GM11168 (cell line): ENCODE measurements at regions not wholly inside any gene's neighbourhood (a gene's known extent, or its start where the extent isn't known, plus 50 kb on each side); places are given as distances from the start of the nearest gene placed in this dataset.
"Not testable (repeated sequence)": the region's sequence is repeated elsewhere in the genome, so short reads cannot be mapped to it uniquely, and the experiment has no call there.

Source experiments
- in situ Hi-C: fragments of 300-500 bp; cut with MboI; formaldehyde crosslinking; loops from one replicate; pipeline ENCODE4 v1.12.0; 2022; ENCODE audit warnings: low sequenced_read_pairs; ENCODE audit not compliant: unreplicated experiment

DNA sequence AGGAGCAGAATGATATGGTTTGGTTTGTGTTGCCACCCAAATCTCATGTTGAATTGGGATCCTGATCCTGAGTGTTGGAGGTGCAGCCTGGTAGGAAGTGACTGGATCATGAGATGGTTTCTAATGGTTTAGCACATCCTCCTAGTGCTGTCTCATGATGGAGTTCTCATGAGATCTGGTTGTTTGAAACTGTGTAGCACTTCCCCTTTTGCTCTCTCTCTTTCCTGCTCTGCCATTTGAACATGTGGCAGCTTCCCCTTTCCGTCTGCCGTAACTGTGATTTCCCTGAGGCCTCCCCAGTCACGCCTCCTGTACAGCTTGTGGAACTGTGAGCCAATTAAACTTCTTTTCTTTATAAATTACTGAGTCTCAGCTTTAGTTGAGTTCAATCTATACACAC is 756.8 kb upstream of the CDH6 start:
- in situ Hi-C loops: no loop called here

DNA sequence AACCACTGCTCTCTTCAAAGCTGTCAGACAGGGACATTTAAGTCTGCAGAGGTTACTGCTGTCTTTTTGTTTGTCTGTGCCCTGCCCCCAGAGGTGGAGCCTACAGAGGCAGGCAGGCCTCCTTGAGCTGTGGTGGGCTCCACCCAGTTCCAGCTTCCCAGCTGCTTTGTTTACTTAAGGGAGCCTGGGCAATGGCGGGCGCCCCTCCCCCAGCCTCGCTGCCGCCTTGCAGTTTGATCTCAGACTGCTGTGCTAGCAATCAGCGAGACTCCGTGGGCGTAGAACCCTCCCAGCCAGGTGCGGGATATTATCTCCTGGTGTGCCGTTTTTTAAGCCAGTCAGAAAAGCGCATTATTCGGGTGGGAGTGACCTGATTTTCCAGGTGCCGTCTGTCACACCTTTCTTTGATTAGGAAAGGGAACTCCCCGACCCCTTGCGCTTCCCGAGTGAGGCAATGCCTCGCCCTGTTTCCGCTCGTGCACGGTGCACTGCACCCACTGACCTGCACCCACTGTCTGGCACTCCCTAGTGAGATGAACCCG is 764.5 kb upstream of the CDH6 start:
- in situ Hi-C loops: not testable (repeated sequence)

GRCh38 chr5:30414078-30414477 is 779.4 kb upstream of the CDH6 start:
- in situ Hi-C loops: no loop called here

GRCh38 chr5:30413540-30413939 is 779.9 kb upstream of the CDH6 start:
- in situ Hi-C loops: no loop called here

DNA sequence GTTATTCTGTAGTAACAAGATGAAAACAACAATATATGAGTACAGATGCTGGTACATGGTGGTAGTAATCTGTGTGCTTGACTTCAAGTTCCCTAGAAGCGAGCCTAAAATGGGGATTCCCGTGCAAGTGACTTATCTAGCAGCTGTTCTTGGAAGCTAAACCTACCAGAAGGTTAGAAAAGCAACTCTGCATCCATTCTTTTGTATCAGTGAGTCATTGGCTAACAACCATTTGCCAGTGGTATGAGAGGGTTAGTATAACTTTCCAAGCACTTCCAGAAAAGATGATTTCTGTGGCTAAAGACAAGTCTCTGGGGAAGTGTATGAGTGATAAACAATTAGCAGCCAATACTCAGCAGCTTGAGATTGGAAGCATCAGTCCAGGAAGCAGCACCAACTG is 787.7 kb upstream of the CDH6 start:
- in situ Hi-C loops: no loop called here

DNA sequence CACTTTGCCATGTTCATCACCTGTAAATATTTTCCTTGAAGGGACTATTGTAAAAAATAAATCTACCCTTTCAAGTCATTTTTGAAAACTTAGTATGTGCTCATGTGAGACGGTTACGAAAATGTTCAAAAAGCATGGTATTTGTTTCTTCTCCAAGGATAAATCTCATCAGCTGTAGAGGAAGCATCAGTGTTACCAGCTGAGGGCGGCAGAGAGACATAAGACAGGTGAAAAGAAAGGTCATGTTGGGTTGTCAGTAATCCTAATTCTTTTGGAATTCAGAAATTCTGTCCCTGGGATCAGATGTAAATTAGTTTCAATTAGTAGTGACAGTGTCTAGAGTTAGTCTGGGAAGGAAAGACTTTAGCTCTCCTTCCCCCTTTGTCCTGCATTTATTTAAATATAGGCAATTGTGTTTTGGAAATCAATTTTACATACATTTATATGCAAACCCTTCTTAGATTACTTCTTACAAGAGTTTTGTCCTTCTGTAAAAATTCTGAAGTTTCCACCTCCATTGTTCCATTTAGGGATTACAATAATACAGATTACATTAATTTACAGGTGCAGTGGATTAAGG is 791.9 kb upstream of the CDH6 start:
- in situ Hi-C loops: no loop called here

DNA sequence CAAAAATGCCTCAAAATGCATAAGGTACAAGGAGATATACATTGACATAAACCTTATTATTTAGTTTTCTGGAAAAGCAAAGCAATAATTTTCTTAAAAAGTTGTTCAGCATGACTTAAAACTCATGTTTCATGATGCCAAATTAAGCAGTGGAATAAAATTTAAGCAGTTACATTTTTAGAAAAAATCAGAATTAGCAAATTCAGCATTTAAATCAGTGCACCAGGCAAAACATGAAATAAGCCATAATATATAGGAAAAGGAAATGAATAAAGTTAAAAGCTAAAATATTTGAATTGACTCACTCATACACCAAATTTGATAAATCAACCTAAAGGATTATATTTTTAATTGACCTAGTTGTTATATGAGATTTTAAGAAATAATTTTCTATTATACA is 795.1 kb upstream of the CDH6 start:
- in situ Hi-C loops: no loop called here

- in situ Hi-C loops: no loop called here
These were observed 800.6 kb upstream of the CDH6 start for GRCh38 chr5:30392897-30393296.

DNA sequence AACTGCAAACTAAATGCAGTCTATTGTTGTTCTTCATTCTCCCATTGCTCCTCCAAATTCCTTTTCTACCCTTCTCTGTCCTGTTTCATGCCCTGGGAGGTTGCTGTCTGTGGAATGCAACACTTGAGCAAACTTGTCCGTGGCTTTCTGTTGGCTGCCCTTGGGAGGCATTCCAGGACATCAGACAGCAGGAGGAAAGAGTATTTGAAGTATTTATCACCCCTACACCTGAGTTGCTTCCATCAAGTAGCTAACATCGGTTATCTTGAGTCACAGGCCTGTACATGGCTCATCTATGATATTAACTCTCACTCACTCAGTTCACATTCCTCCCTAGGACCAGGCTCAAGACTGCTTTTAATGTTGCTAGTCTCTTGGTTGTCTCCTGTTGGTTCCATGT is 803.4 kb upstream of the CDH6 start:
- in situ Hi-C loops: no loop called here

DNA sequence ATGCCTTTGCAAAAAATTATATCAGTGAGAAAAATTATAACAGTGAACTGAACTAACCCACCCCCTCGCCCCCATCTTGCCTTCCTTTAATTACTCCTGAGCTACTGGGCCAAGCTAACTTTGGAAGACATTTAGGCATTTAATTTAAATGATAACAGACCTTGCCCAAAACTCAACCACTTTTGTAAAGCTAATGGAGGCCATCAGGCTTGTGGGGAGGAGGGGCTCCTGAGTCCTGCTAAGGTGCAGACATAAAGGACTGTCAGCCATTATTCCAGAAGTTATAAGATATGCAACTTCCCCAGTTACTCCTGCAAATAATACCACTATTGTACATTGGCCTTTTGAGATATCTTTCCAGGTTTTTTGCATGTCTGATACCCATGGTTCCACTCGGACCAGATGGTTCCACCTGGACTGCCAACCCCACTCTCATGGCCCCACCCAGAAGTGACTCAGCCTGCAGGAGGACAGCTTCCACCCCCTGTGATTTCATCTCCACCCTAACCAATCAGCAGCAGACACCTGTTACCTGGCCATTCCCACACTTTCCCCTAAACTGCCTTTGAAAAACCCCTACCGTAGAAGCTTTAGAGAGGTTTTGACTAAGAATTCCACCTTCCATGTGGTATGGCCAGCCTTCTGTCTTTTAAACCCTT is 805.4 kb upstream of the CDH6 start:
- in situ Hi-C loops: no loop called here

- in situ Hi-C loops: no loop called here
These were observed 807.7 kb upstream of the CDH6 start for GRCh38 chr5:30385754-30386153.

- in situ Hi-C loops: no loop called here
These were observed 809.3 kb upstream of the CDH6 start for GRCh38 chr5:30384171-30384570.

DNA sequence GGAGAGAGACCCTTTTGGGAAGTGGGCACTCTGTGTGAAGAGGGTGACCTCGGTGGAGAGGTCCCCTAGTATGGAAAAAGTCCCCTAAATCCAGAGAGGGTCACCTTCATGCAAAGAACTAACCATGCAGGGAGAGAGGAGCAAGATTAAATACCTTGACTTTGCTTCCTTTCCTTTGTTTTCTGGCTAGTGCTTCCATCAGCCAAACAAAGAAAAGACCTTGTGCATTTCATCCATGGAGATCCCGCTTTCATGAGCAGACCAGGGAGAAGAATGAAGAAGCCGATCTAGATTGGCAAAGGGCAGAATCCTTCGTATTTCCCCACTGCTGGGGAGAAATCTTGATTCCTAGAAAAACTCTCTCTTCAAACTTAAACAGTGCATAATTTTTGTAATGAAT is 813.3 kb upstream of the CDH6 start:
- in situ Hi-C loops: no loop called here

DNA sequence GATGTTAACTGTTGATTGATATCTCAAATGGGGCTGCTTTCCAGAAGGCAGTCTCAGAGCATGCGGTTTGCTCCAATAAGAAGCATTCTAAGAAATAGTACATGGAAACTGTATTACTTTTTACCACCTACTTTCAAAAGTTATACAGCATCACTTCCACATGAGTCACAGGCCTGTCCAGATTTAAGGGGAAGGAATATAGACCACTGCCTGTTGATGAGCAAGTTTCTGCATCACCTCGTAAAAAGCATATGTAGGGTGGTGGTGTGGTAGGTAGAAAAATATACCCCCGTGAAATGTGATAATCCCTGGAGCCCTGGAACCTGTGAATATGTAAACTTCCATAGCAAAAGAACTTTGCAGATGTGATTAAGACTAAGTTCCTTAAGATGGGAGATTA is 816.6 kb upstream of the CDH6 start:
- in situ Hi-C loops: no loop called here

DNA sequence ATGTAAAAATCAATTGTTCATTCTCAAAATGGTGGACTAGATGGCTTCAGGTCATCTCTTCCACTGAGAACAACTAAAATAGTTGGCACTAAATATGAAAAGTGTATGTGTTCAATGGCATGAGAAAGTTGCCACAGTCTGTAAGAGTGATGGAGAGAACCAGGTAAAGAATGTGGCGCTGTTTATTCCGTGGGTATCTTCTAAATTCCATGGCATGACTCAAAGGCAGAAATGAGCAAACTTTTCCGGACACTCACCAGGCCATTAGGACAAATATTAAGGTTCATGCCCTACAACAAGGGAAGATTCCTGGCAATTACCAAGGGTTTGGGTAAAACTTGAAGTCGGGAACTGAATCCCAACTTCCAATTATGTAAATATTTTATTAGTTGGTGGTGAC is 825.4 kb upstream of the CDH6 start:
- in situ Hi-C loops: no loop called here

- in situ Hi-C loops: not testable (repeated sequence)
These were observed 828.5 kb upstream of the CDH6 start for GRCh38 chr5:30365031-30365430.

GRCh38 chr5:30357371-30357770 is 836.1 kb upstream of the CDH6 start:
- in situ Hi-C loops: no loop called here

DNA sequence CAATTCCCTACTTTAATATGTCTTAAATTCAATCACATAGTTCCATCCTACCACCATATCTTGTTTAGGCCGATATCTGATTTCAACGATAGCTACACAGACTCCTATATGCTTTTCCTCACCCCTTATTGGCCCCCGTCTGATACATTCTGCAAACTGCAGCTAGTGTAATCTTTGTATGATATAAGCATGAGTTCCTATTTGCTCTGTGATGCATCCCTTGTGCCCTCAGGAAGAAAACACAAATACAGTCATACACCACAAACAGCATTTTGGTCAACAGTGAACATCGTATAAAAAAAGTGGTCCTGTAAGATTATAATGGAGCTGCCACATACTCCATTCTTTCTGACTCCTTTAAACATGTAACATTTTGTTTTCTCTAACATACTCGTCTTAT is 837.8 kb upstream of the CDH6 start:
- in situ Hi-C loops: no loop called here

- in situ Hi-C loops: no loop called here
These were observed 845.6 kb upstream of the CDH6 start for GRCh38 chr5:30347858-30348257.

- in situ Hi-C loops: not testable (repeated sequence)
These were observed 847.7 kb upstream of the CDH6 start for GRCh38 chr5:30345539-30346345.

DNA sequence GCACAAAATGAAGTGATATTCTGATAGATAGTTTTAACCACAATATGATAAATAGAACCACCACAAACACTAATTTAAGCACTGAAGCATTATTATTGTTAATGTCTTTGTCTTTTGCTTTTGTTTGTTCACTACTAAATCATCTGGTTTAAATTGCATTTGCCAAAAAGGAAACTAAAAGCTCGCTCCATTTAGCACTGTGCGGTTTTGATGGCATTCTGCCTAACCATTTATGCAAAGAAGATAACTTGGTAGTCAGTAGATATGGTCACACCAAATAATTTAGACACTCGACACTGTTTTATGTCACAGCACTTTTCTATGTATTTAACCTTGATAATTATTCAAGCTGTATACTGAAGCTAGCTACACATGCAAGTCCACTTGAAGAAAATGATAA is 849.8 kb upstream of the CDH6 start:
- in situ Hi-C loops: no loop called here
